ENCODE measurements at regions not wholly inside any gene's neighbourhood (a gene's known extent, or its start where the extent isn't known, plus 50 kb on each side); places are given as distances from the start of the nearest gene placed in this dataset.
A peak's percentile ranks its signal among the peaks of the same experiment; 100 is the strongest.

DNA sequence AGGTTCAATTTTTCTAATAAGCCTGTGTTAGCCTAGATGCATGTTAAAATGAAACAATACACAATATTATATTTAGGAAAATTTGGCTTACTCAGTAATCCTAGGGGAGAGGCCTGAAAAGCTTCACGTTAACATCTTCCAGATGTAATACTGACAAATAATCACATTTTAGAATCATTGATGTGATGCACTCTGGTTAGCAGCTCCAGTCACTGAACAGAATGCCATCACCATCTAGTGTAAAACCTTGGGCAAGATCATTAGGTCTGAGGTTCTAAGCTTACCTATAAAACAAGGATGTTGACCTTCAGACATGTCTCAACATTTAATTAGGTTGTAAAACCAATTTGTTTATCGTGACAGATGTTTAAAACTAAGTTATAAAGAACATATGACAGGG, 1704.8 kb downstream of the STIM2 start:
- TF ChIP-seq, protein P1, sequence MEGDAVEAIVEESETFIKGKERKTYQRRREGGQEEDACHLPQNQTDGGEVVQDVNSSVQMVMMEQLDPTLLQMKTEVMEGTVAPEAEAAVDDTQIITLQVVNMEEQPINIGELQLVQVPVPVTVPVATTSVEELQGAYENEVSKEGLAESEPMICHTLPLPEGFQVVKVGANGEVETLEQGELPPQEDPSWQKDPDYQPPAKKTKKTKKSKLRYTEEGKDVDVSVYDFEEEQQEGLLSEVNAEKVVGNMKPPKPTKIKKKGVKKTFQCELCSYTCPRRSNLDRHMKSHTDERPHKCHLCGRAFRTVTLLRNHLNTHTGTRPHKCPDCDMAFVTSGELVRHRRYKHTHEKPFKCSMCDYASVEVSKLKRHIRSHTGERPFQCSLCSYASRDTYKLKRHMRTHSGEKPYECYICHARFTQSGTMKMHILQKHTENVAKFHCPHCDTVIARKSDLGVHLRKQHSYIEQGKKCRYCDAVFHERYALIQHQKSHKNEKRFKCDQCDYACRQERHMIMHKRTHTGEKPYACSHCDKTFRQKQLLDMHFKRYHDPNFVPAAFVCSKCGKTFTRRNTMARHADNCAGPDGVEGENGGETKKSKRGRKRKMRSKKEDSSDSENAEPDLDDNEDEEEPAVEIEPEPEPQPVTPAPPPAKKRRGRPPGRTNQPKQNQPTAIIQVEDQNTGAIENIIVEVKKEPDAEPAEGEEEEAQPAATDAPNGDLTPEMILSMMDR (IDR thresholded peaks at IDR 0.05; ENCODE audit: control insufficient read depth, extremely low read depth, insufficient read depth) = peak; percentile 49

DNA sequence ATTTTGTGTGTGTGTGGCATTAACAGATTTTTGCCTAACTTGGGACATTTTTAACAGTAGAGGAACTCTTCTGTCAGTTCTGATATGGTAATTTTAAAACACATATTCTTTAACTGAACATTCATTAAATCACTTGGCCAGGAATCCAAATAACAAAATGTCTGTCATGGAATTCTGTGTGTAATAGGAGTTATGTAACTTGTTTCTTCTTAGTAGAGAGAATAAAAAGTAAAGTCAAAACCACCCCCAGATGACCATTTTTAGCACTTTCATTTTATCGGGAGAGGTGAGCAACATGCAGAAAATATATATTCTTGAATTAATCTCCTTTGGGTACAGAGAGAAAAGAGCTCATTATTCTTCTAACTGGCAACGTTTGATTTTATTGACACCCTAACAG, 1740.3 kb downstream of the STIM2 start:
- no peak overlapping the region for H3K4me3 ChIP-seq (ENCODE audit: low read depth, low read length)
- TF ChIP-seq, protein P1 (IDR thresholded peaks at IDR 0.05; ENCODE audit: control insufficient read depth, extremely low read depth, insufficient read depth) = no peak
- DNase-seq (ENCODE audit: low read depth) = no peak

More for the DNA sequence above, 1704.8 kb downstream of the STIM2 start:
- H3K4me3 ChIP-seq (ENCODE audit: low read depth, low read length) = no peak overlapping the region
- DNase-seq (ENCODE audit: low read depth) = peak; percentile 65

DNA sequence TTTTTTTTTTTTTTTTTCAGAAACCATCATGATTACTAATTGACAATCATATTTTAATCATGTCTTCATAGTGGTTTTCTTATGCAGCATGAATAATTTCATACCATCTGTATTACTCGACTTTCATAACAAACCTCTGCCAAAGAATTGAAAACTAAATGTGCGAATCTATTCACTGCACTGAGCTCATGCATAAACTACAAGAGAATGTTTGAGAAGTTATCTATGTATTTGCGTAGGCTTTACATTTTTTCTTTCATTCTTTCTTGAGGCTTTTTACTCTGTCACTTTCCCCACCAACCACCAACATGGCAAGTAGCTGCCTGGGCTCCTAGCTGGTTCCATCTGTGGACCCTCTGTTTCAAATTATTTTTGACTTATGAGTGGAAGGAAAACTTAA, 1761.0 kb downstream of the STIM2 start:
- TF ChIP-seq, protein P1 (IDR thresholded peaks at IDR 0.05; ENCODE audit: control insufficient read depth, extremely low read depth, insufficient read depth) = no peak
- no peak overlapping the region for H3K4me3 ChIP-seq (ENCODE audit: low read depth, low read length)
- no peak for DNase-seq (ENCODE audit: low read depth)

DNA sequence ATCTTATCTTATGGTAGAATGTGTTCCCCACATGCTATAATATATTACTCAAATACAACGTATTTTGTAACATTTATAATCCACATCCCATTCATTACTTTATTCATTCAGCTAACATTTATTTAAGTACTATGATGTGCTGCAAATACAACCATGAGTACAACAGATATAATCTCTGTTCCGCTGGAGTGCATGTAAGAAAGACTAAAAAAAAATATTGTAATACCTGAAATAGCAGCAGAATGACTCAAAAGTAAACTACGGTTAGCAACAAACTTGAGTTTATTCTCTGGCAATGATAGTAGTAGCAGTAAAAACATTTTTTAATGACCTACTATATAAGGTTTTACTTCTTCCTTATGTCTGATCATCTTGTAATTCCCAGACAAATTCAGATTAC, 1776.3 kb downstream of the STIM2 start:
- DNase-seq (ENCODE audit: low read depth) = no peak
- TF ChIP-seq, protein P1 (IDR thresholded peaks at IDR 0.05; ENCODE audit: control insufficient read depth, extremely low read depth, insufficient read depth) = no peak
- no peak overlapping the region for H3K4me3 ChIP-seq (ENCODE audit: low read depth, low read length)

DNA sequence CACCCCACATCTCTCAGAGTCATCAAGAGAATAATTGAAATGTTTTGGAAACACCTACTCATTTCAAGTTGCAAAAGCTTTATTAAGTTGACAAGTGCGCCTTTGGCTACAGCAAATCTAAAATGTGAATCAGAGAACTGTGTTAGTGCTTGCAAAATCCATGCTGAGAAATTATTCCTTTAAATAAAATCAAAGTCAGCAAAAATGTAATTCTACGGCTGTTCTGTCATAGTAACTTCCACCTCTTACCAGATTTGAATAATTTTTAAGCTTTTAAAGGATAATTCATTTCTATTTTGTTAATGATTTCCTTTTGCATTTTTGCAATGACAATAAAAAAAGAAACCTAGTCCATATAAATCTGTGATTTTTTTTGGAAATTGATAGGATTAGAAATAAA, 1779.1 kb downstream of the STIM2 start:
- TF ChIP-seq, protein P1 (IDR thresholded peaks at IDR 0.05; ENCODE audit: control insufficient read depth, extremely low read depth, insufficient read depth) = no peak
- H3K4me3 ChIP-seq (ENCODE audit: low read depth, low read length) = no peak overlapping the region
- DNase-seq (ENCODE audit: low read depth) = no peak

DNA sequence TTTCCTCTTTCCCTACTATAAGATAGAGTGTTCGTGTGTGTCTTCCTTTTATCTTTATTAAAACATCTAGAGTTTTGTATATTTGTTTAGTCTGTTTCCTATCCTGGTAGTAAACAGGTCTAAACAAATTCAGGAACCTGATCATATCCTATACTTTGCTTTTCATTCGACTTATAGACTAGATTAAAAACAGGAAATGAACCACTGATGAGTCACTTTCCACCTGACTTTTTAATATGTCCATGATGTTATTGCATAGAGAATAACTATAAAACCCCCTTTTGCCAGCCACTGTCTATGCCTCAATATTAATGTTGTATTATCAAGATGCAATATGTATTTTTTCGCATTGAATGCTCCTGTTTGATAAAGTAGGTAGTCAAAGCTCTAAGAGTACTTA, 1794.0 kb downstream of the STIM2 start:
- TF ChIP-seq, protein P1 (IDR thresholded peaks at IDR 0.05; ENCODE audit: control insufficient read depth, extremely low read depth, insufficient read depth) = no peak
- no peak overlapping the region for H3K4me3 ChIP-seq (ENCODE audit: low read depth, low read length)
- no peak for DNase-seq (ENCODE audit: low read depth)

DNA sequence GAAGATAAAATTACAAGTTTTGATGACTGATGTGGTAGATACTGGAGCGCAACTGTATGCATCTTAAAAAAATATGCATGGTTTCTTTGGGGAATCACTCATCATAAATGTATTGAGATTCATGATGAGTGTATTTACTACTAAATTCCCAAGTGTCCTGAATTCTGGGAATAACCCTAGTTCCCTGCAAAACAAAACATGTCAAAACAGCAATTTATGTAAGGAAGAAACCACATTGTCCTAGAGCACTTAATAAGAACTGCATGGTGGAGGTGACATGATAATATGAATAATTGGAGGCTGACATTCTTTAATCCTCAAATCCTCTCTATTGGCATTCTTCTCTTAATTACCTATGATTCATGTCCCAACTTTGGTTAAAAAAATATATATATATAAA, 1804.7 kb downstream of the STIM2 start:
- TF ChIP-seq, protein P1 (IDR thresholded peaks at IDR 0.05; ENCODE audit: control insufficient read depth, extremely low read depth, insufficient read depth) = no peak
- no peak for DNase-seq (ENCODE audit: low read depth)
- H3K4me3 ChIP-seq (ENCODE audit: low read depth, low read length) = no peak overlapping the region

Measured in LNCaP clone FGC (cell line).